GM10266 (cell line): ENCODE measurements at regions not wholly inside any gene's neighbourhood (a gene's known extent, or its start where the extent isn't known, plus 50 kb on each side); places are given as distances from the start of the nearest gene placed in this dataset.

Experiments
- DNase-seq: peaks from one replicate; pipeline ENCODE4 v3.0.0; 2012; ENCODE audit errors: extremely low spot score
- CTCF ChIP-seq: IDR thresholded peaks from 2 replicates; pipeline ENCODE4 v1.5.1; 2012; ENCODE audit warnings: mild to moderate bottlenecking, low read depth; ENCODE audit not compliant: control insufficient read depth, insufficient read depth; ENCODE audit errors: missing control alignments

- TF ChIP-seq CTCF, result no peak
- DNase-seq, result no peak
These were observed 245.5 kb upstream of the CXXC4 start for GRCh38 chr4:104740161-104740560.

- DNase-seq, result peak; percentile 55
- no peak for TF ChIP-seq CTCF
These were observed 248.5 kb upstream of the CXXC4 start for GRCh38 chr4:104743215-104743653.

- TF ChIP-seq CTCF, result no peak
- DNase-seq, result no peak
These were observed 252.9 kb upstream of the CXXC4 start for GRCh38 chr4:104747635-104748034.

- no peak for DNase-seq
- no peak for TF ChIP-seq CTCF
These were observed 254.4 kb upstream of the CXXC4 start for GRCh38 chr4:104749062-104749461.

GRCh38 chr4:104750008-104750407 is 255.3 kb upstream of the CXXC4 start:
- no peak for DNase-seq
- TF ChIP-seq CTCF, result no peak

GRCh38 chr4:104751468-104751867 is 256.8 kb upstream of the CXXC4 start:
- TF ChIP-seq CTCF, result no peak
- no peak for DNase-seq

GRCh38 chr4:104752337-104752736 is 257.6 kb upstream of the CXXC4 start:
- peak; percentile 34 for DNase-seq
- TF ChIP-seq CTCF, result no peak
